ENCODE measurements at regions not wholly inside any gene's neighbourhood (a gene's known extent, or its start where the extent isn't known, plus 50 kb on each side); places are given as distances from the start of the nearest gene placed in this dataset.
"Not testable (repeated sequence)": the region's sequence is repeated elsewhere in the genome, so short reads cannot be mapped to it uniquely, and the experiment has no call there.

DNA sequence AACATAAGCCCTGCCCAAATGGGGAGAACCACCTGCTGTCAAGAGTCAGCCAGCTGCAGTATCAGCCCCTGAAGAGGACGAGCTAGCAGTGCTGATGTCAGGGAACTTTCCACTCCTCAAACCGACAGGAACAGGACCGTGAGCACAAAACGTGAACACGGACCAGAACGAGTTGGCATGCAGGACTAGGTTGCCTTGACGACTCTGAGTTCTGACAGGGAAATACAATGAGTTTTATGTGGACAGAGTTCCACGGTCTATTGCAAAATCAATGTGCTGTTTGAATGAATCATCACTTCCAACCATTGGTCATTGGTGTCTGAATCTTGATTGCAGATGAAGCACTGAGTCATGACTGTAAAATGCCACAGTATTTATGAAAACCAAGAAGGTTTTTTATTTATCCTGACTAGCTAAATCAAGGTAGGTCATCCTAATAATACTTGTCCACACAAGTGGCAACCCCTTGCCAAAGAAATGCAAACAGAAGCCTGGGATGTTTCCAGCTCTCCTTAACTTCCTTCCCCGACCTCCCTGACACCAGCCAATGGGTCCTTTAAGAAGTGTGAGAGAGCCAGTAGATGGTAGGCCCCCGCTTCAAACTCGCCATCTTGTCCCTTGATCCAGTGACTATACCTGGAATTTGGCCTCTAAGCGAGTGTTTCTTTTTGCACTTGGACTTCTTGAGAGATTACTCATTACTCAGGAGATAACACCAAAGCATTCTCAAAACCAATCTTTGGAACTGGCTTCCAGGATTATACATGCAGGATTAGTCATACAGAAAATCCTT lies 119.6 kb downstream of the ASB7 start:
- no peak for DNase-seq

- DNase-seq: no peak
Observed at GRCh38 chr15:100722551-100723314, 120.3 kb downstream of the ASB7 start.

- DNase-seq: no peak
Observed at GRCh38 chr15:100723315-100723801, 121.0 kb downstream of the ASB7 start.

DNA sequence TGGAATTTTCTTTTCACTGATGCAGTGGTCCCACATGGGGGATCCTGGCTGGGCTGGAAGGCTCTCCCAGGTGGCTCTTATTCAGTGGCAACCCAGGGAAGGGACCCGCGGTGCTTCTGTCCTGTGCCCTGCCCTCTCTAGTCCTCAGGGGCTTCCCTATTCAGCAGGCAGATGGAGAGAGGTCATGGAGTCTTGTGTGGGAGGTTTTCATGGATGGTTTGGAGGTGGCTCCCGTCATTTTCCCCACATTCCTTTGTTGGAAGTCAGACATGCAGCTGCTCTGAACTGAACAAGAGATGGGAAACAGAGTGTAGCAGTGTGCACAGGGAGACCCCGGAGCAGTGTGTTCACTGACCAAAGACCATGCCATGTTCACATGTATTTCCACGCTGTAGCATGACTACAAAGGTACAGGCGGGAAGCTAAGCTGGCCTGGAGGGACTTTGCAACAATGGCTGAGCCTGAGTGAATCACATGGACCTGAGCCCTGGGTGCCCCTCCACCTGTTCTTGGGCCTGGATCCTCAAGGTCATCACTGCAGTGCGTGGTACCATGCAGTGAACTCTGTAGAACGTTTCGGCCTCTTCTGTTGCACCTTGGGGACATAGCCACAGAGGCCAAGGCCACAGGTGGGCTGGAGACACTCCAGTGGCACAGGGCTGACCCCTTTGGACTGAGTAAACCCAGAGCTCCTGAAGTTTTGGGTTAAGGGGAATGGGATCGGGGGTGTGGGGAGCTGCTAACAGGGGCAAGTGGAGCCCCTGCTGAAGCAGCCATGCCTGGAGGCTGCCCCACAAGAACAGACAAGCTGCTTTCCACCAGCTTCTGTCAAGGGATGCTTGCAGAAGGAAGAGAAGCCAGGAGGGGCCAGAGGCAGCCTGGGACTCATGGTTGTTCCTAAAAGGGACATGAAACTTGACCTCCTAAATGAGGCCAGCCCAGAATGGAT lies 123.0 kb downstream of the ASB7 start:
- DNase-seq: no peak

DNA sequence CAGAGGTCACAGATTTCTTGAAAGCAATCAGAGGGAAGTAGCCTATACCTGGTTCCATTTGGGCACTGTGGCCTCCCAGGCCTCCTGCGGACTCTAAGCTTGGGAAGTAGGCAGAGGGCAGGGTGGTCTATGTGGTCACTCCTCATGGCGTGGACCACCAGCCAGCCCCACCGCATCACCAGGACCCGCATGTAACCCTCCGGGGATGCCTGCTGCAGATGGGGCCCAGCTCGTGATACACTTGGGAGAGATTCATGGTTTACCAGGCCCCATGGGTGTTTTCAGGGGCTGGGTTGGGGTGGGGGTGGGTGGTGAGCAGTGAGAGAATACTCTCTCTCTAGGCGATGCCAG lies 123.7 kb downstream of the ASB7 start:
- no peak for DNase-seq

GRCh38 chr15:100726421-100727190 lies 124.2 kb downstream of the ASB7 start:
- DNase-seq: no peak

DNA sequence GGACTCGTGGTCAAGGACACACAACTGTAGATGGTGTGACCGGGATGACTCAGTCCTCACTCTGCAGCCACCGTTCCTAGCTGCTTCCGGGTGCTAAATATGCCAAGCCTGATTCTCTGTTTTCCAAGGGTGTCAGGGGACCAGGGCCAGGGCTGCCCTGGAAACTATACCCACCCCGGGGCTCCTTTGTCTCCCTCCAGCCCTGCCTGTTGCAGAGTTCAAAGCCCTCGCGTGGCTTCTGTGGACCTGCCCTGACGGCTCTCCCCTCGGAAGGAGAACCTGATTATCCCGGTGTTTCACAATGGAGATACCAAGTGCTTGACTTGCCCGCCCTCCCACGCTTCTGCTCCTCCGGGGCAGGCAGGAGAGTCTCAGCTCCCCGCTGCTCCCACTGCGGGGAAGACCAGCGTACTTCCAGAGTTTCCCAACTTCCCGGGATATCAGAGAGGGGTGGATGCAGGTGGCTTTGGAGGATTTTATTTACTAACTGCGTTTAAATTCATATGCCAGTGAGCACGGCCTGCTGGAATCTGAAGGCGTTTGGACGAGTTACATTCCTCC lies 125.0 kb downstream of the ASB7 start:
- DNase-seq: no peak

- no peak for DNase-seq
Observed at GRCh38 chr15:100728371-100729201, 126.2 kb downstream of the ASB7 start.

DNA sequence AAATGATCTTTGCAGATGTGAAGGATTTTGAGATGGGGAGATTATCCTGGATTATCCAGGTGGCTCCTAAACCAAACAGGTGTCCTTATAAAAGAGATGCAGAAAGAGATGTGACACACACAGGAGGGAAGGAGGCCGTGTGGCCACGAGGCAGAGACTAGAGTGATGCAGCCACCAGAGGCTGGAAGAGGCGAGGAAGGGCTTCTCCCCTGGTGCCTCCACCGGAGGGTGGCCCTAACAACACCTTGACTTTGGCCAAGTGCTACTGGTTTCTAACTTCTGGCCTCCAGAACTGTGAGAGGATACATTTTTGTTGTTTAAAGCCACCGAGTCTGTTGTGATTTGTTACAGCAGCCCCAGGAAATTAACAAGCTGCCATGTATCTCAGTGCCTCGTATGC lies 127.1 kb downstream of the ASB7 start:
- no peak for DNase-seq

DNA sequence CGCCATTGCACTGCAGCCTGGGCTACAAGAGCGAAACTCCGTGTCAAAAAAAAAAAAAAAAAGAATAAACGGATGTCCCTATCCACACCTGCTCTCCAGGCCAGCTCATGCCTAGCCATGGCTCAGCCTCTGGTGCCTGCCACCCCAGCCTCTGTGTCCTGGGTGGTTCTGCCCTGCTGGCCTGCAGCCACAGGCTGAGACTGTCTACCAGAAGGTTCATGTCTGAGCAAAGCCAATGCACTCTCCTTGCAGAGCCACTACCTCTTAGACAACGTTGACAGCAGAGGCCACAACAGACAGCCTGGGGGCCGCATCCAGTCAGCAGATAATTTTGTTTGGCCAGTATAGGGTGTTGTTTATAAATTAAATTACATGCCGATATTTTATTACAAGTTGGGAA lies 127.7 kb downstream of the ASB7 start:
- DNase-seq: no peak

DNA sequence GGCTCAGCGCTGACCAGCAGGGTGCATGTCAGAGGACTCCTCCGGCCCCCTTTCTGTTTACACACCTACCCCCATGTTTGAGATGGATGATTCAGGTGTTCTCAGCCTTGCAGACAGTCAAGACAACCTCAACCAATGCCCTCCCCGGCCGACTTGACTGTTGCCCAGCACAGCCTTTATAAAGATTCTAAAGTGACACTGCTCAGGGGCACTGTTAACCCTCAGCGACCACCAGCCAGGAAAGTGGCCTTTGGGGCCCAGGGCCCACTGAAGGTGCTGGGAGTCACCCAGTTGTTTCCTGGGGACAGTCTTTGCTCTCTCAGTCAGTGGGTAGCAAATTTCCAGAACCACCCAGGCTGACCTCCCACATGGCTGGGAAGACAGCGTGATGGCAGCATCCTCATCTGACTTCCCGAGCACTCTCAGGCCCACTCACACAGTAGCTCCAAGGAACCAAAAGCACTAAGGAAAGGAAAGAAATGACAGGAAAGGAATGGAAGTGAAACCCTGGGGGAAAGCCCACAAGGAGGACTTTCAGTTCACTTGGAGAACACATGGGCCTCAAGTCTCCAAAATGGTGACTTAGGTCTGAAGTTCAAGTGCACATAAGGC lies 128.4 kb downstream of the ASB7 start:
- no peak for DNase-seq

DNA sequence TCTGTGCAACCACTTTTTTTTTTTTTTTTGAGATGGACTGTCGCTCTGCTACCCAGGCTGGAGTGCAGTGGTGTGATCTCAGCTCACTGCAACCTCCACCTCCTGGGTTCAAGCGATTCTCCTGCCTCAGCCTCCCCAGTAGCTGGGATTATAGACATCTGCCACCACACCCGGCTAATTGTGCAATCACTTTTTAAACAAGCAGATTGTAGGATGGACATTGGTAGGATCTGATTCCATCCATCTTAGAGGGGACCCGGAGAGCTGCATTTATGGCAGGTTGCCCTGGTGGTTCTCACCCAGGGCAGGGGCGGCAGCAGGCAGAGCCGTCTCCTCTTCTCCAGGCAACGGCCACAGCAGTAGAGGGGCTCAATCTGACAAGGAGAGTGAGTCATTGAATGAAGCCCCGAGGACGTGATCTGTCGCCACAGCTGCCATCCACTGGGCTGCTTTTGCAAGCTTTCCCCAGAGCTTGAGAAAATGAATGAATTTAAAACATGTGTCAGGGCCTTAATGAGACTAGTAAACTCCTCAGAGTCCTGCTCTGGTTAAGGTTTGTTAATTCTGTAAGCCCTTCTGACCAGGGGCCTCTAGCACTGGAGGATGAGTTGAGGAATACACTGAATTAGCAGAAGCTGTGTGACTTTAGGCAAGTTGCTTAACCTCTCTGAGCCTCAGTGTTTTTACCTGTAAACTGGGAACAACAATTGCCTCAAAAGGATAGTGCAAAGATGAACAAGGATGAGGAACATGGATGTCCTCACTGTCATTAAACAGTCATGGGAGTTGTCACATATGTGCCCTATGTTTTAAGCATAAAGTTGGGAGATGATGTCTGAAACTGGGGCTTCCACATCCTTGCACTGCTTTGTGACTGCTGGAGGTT lies 129.1 kb downstream of the ASB7 start:
- no peak for DNase-seq

DNA sequence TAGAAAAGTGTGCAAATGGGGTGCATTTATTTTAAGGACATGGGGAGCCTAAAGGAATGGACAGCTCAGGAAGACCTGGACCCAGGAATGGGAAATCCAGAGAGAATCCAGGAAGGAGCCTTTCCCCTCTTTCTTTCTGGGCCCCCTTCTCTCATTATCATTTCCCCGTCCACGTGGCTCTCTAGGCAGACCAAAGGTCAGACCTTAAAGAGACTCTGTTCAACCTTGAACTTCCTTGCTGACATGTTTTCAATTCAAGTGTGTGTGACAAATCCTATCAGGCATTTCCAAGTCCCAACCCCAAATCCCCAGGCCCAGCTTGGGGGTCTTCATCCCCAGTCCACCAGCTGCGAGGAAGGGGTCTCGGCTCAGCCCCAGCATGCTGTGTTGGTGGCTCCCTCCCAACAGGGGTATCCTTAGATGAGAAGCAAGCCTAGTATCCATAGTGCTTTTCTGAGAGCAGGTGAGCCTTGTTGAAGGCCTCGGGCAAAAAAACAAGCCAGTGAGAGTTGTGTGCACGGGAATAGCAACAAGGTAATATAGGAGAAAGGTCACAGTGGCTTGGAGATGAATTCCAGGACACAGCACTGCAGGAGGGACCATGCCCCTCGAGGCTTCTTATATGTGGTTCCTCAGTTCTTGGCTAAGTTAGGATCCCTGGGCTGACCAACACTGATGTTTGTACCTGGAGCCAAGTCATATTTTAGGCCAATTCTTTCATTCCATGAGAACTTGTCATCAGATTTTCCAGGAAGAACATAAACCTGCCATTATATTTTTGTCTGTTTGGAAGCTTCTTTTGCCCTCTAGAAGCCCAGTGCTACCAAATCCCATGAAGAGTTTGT lies 130.0 kb downstream of the ASB7 start:
- DNase-seq: no peak

GRCh38 chr15:100733101-100733842 lies 130.9 kb downstream of the ASB7 start:
- no peak for DNase-seq

- not testable (repeated sequence) for DNase-seq
Observed at GRCh38 chr15:100733843-100734185, 131.4 kb downstream of the ASB7 start.

- no peak for DNase-seq
Observed at GRCh38 chr15:100734586-100734985, 132.2 kb downstream of the ASB7 start.

GRCh38 chr15:100735129-100736053 lies 133.0 kb downstream of the ASB7 start:
- no peak for DNase-seq

Measured in stimulated activated CD4-positive, alpha-beta T cell treated with anti-CD3 and anti-CD28 coated beads, Interleukin-2, amount 100 ng/mL, for 48 hours (primary cell).